B cell (primary cell): ENCODE measurements at regions not wholly inside any gene's neighbourhood (a gene's known extent, or its start where the extent isn't known, plus 50 kb on each side); places are given as distances from the start of the nearest gene placed in this dataset.

Source experiments
- CTCF ChIP-seq: fragments of 200-600 bp; IDR thresholded peaks from one replicate; pipeline ENCODE4 v1.8.0; 2022; ENCODE audit warnings: antibody characterized with exemption, mild to moderate bottlenecking
- EZH2 ChIP-seq: IDR thresholded peaks from 2 replicates; pipeline ENCODE4 v1.6.1; 2012; ENCODE audit warnings: borderline replicate concordance, low read depth, mild to moderate bottlenecking, moderate library complexity, low read length; ENCODE audit not compliant: insufficient read depth, poor library complexity, severe bottlenecking

GRCh38 chr7:57769131-57769530 lies 319.2 kb downstream of the ZNF716 start:
- no peak for TF ChIP-seq CTCF
- TF ChIP-seq EZH2, result no peak
